ENCODE measurements at regions not wholly inside any gene's neighbourhood (a gene's known extent, or its start where the extent isn't known, plus 50 kb on each side); places are given as distances from the start of the nearest gene placed in this dataset.

DNA sequence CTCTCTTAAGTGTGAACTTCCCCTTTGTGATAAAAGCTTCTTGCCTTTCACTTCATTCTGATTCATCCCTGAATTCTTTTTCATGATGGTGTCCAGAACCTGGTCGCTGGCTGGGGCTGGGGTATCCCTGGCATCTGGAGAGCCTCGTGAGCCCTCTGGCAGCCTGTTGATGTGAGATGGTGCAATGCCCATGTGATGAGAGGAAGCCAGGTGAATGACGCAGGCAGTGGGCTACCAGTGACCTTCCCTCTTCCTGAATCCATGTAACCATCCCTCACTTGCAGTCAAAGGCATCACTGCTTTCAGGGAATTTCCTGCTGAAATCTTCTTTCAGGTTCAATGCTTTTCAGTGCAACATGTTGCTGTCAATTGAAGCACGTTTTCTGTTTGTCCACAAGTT lies 158.6 kb upstream of the SLC10A2 start:
- no TSS peak for BruUV-seq (replicated peaks)

More for the DNA sequence above, 158.6 kb upstream of the SLC10A2 start:
- Histone ChIP-seq H3K36me3 (ENCODE audit: control insufficient read depth in 1 of 2, insufficient read depth in 2 of 2, low read length in 2 of 2) (no peaks in the 10 kb centered on the region), H2AFZ (ENCODE audit: low read depth, low read length, poor library complexity, severe bottlenecking) (no peak overlapping the region), H3K27me3 (ENCODE audit: insufficient read depth, low read length) (no peaks in the 10 kb centered on the region), H3K4me2 (ENCODE audit: low read length) (no peak overlapping the region), H3K9me2 (ENCODE audit: insufficient read depth) (no peaks in the 10 kb centered on the region), H3K27ac (ENCODE audit: low read depth, low read length) (no peak overlapping the region), H3K9ac (ENCODE audit: low read length) (no peak overlapping the region), H4K20me1 (ENCODE audit: insufficient read depth) (no peaks in the 10 kb centered on the region), H3K4me3 (replicated peaks in 1 of 2; ENCODE audit: low read depth in 1 of 2, low read length in 2 of 2) (no peak overlapping the region), H3K4me1 (ENCODE audit: control insufficient read depth in 1 of 2, insufficient read depth in 2 of 2, low read length in 2 of 2) (no peaks in the 10 kb centered on the region), H3K79me2 (ENCODE audit: insufficient read depth, low read length) (no peaks in the 10 kb centered on the region), H3K9me3 (ENCODE audit: control insufficient read depth in 1 of 2, insufficient read depth in 1 of 2, low read depth in 1 of 2, low read length in 2 of 2) (no peaks in the 10 kb centered on the region)
- ATAC-seq (no peak), DNase-seq (ENCODE audit: low read depth, low spot score) (no peak)
- RAD21 ChIA-PET (ENCODE audit: low non-redundant PET in 1 of 2, low total read pairs in 2 of 2, uncharacterized antibody in 2 of 2, unreplicated experiment in 2 of 2): no interaction called here
- intact Hi-C loops (cut with micrococcal nuclease): no loop called here
- TF ChIP-seq SRF (IDR thresholded peaks at IDR 0.05; ENCODE audit: low read depth) (no peak), CBX3 (IDR thresholded peaks at IDR 0.05; ENCODE audit: low read depth) (no peak), YY1 (IDR thresholded peaks at IDR 0.05; ENCODE audit: extremely low read depth, insufficient replicate concordance, low read depth, low read length) (no peak), ZNF274 (IDR thresholded peaks at IDR 0.05; ENCODE audit: low read depth, low read length) (no peak), ZFX (IDR thresholded peaks at IDR 0.05) (no peak), SIN3A (IDR thresholded peaks at IDR 0.05; ENCODE audit: low read depth) (no peak), POLR2A (IDR thresholded peaks at IDR 0.05; ENCODE audit: borderline replicate concordance, extremely low read depth, insufficient read depth, insufficient read length) (no peak), RAD21 (IDR thresholded peaks at IDR 0.05; ENCODE audit: low read depth) (no peak), EGR1 (IDR thresholded peaks at IDR 0.05; ENCODE audit: low read depth) (no peak), FOSL1 (IDR thresholded peaks at IDR 0.05; ENCODE audit: low read depth) (no peak), TCF7L2 (IDR thresholded peaks at IDR 0.05; ENCODE audit: borderline replicate concordance, extremely low read depth, insufficient read depth, insufficient read length) (no peak), SP1 (IDR thresholded peaks at IDR 0.05; ENCODE audit: low read depth) (no peak), CEBPB (IDR thresholded peaks at IDR 0.05; ENCODE audit: low read depth) (no peak), MAX (IDR thresholded peaks at IDR 0.05) (no peak), EZH2phosphoT487 (IDR thresholded peaks at IDR 0.05; ENCODE audit: borderline replicate concordance) (no peak), POLR2AphosphoS5 (IDR thresholded peaks at IDR 0.05; ENCODE audit: low read depth, low read length) (no peak)
- TF ChIP-seq, protein P1, sequence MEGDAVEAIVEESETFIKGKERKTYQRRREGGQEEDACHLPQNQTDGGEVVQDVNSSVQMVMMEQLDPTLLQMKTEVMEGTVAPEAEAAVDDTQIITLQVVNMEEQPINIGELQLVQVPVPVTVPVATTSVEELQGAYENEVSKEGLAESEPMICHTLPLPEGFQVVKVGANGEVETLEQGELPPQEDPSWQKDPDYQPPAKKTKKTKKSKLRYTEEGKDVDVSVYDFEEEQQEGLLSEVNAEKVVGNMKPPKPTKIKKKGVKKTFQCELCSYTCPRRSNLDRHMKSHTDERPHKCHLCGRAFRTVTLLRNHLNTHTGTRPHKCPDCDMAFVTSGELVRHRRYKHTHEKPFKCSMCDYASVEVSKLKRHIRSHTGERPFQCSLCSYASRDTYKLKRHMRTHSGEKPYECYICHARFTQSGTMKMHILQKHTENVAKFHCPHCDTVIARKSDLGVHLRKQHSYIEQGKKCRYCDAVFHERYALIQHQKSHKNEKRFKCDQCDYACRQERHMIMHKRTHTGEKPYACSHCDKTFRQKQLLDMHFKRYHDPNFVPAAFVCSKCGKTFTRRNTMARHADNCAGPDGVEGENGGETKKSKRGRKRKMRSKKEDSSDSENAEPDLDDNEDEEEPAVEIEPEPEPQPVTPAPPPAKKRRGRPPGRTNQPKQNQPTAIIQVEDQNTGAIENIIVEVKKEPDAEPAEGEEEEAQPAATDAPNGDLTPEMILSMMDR (IDR thresholded peaks at IDR 0.05 in 2 of 3, conservative IDR thresholded peaks at IDR 0.05 in 1 of 3; ENCODE audit: borderline replicate concordance in 1 of 3, insufficient read depth in 1 of 3, low read depth in 2 of 3, low read length in 2 of 3): no peak
- TF ChIP-seq, protein P2, sequence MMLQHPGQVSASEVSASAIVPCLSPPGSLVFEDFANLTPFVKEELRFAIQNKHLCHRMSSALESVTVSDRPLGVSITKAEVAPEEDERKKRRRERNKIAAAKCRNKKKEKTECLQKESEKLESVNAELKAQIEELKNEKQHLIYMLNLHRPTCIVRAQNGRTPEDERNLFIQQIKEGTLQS (IDR thresholded peaks at IDR 0.05): no peak
- CTCF ChIA-PET: no interaction called here
- POLR2A ChIA-PET: no interaction called here

Measured in HCT116 (cell line).